Fibroblast of mammary gland (primary cell): ENCODE measurements at regions not wholly inside any gene's neighbourhood (a gene's known extent, or its start where the extent isn't known, plus 50 kb on each side); places are given as distances from the start of the nearest gene placed in this dataset.
"Not testable (repeated sequence)": the region's sequence is repeated elsewhere in the genome, so short reads cannot be mapped to it uniquely, and the experiment has no call there.

Source experiments
- DNase-seq: peaks from one replicate; pipeline ENCODE4 v3.0.0-alpha.2; 2010; ENCODE audit warnings: low read depth
- H3K4me3 ChIP-seq: 2 replicates; pipeline ENCODE4 v1.5.1; 2011; ENCODE audit warnings: low read depth, mild to moderate bottlenecking, low read length, moderate library complexity; ENCODE audit not compliant: control insufficient read depth
- CTCF ChIP-seq: conservative IDR thresholded peaks from 2 replicates; pipeline ENCODE4 v1.5.1; 2011; ENCODE audit warnings: low read depth, low read length, inconsistent platforms; ENCODE audit not compliant: control insufficient read depth, insufficient read depth

GRCh38 chr7:153404124-153404523, 644.6 kb downstream of the ACTR3B start:
- TF ChIP-seq CTCF, result no peak
- DNase-seq, result no peak
- no peak overlapping the region for H3K4me3 ChIP-seq

- TF ChIP-seq CTCF, result no peak
Observed at GRCh38 chr7:153404781-153405279, 645.3 kb downstream of the ACTR3B start.

GRCh38 chr7:153405704-153406485, 646.3 kb upstream of the DPP6 start:
- DNase-seq, result no peak
- no peak overlapping the region for H3K4me3 ChIP-seq
- no peak for TF ChIP-seq CTCF

More at GRCh38 chr7:153404781-153405279, 645.3 kb downstream of the ACTR3B start:
- H3K4me3 ChIP-seq, result no peak overlapping the region
- DNase-seq, result no peak

- DNase-seq, result no peak
- TF ChIP-seq CTCF, result no peak
- no peak overlapping the region for H3K4me3 ChIP-seq
Observed at GRCh38 chr7:153406486-153406872, 645.7 kb upstream of the DPP6 start.

- no peak for DNase-seq
- H3K4me3 ChIP-seq, result no peak overlapping the region
- TF ChIP-seq CTCF, result no peak
Observed at GRCh38 chr7:153407291-153408046, 644.7 kb upstream of the DPP6 start.

- no peak for TF ChIP-seq CTCF
- DNase-seq, result no peak
- no peak overlapping the region for H3K4me3 ChIP-seq
Observed at GRCh38 chr7:153408360-153409335, 643.5 kb upstream of the DPP6 start.

GRCh38 chr7:153409567-153410342, 642.4 kb upstream of the DPP6 start:
- DNase-seq, H3K4me3 ChIP-seq: not testable (repeated sequence)

GRCh38 chr7:153410997-153411642, 641.1 kb upstream of the DPP6 start:
- not testable (repeated sequence) for DNase-seq, H3K4me3 ChIP-seq
